ENCODE measurements at regions not wholly inside any gene's neighbourhood (a gene's known extent, or its start where the extent isn't known, plus 50 kb on each side); places are given as distances from the start of the nearest gene placed in this dataset.

DNA sequence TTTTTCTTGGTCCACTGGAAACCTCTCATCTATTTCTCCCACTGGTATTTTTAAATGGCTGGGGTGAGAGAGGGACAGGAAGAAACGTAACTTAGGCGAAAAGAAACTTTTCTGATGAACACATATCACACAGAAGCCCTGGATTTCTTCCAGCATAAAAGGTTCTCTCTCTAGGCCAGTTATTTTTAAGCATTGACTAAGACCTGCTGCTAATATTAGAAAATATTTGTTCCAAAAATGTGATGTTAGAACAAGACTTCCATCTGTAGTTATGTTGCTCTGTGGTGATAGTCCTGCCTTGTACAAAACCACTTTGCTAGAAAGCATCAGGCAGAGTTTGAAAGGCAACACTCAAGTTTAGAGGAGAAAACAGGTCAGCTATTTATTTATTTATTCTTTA, 537.7 kb downstream of the MCTP2 start:
- no peak overlapping the region for H3K4me3 ChIP-seq (ENCODE audit: low read length)
- DNase-seq (ENCODE audit: low read depth) = no peak
- TF ChIP-seq, protein P1, sequence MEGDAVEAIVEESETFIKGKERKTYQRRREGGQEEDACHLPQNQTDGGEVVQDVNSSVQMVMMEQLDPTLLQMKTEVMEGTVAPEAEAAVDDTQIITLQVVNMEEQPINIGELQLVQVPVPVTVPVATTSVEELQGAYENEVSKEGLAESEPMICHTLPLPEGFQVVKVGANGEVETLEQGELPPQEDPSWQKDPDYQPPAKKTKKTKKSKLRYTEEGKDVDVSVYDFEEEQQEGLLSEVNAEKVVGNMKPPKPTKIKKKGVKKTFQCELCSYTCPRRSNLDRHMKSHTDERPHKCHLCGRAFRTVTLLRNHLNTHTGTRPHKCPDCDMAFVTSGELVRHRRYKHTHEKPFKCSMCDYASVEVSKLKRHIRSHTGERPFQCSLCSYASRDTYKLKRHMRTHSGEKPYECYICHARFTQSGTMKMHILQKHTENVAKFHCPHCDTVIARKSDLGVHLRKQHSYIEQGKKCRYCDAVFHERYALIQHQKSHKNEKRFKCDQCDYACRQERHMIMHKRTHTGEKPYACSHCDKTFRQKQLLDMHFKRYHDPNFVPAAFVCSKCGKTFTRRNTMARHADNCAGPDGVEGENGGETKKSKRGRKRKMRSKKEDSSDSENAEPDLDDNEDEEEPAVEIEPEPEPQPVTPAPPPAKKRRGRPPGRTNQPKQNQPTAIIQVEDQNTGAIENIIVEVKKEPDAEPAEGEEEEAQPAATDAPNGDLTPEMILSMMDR (conservative IDR thresholded peaks at IDR 0.05; ENCODE audit: low read depth, low read length) = no peak

DNA sequence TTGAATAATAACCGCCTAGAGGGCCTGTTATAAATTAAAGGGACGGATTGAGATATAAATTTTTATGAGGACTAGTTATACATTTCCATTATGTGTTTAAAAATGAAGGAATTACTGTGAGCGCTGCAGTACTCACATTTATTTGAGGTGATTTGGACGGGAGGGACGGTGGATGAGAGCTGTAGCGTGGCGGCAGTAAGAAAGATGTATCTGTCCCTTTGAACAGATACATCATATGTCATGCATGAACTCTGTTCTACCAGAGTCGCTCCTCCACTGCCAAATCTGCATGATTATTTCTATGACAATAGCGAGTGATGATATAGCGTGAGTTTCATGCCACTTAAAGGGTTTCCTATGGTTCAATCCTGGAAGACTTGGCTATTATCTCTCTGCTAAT, 538.8 kb downstream of the MCTP2 start:
- H3K4me3 ChIP-seq (ENCODE audit: low read length) = no peak overlapping the region
- no peak for DNase-seq (ENCODE audit: low read depth)
- TF ChIP-seq, protein P1 (conservative IDR thresholded peaks at IDR 0.05; ENCODE audit: low read depth, low read length) = no peak

DNA sequence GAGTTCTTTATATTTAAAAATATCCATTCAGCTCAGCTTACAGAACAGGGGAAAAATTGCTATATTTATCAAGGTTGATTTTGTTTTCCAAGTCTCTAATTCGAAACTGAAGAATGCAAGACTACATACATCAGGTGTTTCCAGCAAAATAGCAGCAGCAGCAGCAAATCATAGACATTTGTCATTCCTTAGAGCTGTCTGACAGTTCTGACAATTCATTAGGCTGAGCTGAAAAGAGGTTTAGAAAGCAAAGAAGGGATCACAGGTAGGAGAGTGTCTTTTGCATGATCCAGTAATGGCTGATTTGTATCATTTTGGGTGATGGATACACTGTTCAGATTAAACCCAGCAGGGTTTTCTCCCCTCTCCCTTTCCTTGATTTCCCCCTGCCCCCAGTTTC, 545.7 kb downstream of the MCTP2 start:
- no peak for DNase-seq (ENCODE audit: low read depth)
- TF ChIP-seq, protein P1 (conservative IDR thresholded peaks at IDR 0.05; ENCODE audit: low read depth, low read length) = no peak
- H3K4me3 ChIP-seq (ENCODE audit: low read length) = no peak overlapping the region

DNA sequence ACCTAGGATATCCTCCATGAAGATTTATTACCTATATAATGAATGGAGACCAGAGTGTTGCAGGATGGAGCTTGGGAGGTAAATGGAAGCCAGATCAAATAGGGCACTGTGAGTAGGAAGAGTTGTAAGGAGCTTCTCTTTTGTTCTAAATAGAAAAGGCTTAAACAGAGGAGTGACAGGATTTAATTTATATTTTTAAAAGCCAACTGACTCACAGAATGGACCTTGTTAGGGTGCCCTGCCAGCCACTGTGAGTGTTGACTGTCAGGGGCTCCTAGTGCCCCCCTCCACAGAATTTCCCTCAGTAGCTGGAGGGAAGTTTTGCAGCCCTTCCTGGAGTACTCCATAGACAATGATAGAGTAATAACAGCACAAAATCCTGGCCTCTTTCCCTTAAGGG, 547.5 kb downstream of the MCTP2 start:
- H3K4me3 ChIP-seq (ENCODE audit: low read length) = no peak overlapping the region
- no peak for DNase-seq (ENCODE audit: low read depth)
- TF ChIP-seq, protein P1 (conservative IDR thresholded peaks at IDR 0.05; ENCODE audit: low read depth, low read length) = no peak

DNA sequence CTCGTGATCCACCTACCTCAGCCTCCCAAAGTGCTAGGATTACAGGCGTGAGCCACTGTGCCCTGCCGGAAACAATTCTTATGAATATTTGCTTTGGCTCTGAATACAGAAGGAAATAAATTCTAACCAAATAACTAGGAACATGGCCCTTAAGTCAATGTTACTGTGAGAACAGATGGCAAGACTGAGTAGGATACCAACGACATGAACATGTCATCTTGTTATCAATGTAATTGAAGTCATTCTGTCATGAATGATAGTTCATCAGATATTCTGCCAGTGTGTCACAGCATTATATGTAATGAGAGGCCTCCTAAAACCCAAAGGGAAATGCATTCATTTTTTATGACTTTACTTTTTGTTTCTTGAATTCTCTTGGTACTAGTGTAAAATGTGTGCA, 548.8 kb downstream of the MCTP2 start:
- no peak for DNase-seq (ENCODE audit: low read depth)
- H3K4me3 ChIP-seq (ENCODE audit: low read length) = no peak overlapping the region
- TF ChIP-seq, protein P1 (conservative IDR thresholded peaks at IDR 0.05; ENCODE audit: low read depth, low read length) = no peak

DNA sequence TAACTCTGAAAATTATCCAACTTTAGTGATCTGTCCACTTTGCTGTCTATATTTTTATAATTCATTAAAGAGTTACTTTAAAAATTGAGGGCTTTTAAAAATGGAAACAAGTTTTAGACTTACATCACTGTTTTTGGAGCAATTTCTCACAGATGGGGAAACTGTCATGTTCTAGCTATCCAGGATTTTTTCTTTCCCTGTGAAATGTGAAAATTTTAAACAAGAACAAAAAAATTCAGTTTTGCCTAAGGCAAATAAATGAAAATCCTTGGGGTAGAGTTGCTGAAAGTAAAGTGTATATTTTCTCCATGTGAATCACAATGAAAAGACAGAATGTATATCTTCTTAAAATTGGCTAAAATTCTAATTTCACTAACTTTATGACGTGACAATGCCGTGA, 553.7 kb downstream of the MCTP2 start:
- no peak overlapping the region for H3K4me3 ChIP-seq (ENCODE audit: low read length)
- TF ChIP-seq, protein P1 (conservative IDR thresholded peaks at IDR 0.05; ENCODE audit: low read depth, low read length) = no peak
- DNase-seq (ENCODE audit: low read depth) = no peak

DNA sequence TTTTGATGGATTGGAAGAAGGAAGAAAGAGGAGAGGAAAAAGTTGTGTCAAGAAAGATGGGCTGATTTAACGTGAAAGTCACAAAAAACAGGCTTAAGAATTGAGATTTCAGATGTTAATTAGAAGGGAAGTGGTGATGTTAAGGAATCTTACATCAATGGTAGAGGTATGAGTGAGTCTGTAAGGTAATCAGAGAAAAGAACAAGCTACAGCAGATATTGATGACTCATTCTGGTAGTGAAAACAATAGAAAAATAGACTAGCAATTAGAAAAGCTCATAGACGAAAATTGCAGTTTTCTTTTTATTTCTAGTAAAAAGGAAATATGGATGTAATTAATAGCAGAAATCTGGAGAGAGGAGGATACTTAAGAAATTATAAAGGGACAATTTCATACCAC, 559.6 kb downstream of the MCTP2 start:
- DNase-seq (ENCODE audit: low read depth) = no peak
- TF ChIP-seq, protein P1 (conservative IDR thresholded peaks at IDR 0.05; ENCODE audit: low read depth, low read length) = no peak
- H3K4me3 ChIP-seq (ENCODE audit: low read length) = no peak overlapping the region
